Common myeloid progenitor, CD34-positive (primary cell): ENCODE measurements at regions not wholly inside any gene's neighbourhood (a gene's known extent, or its start where the extent isn't known, plus 50 kb on each side); places are given as distances from the start of the nearest gene placed in this dataset.
"Not testable (repeated sequence)": the region's sequence is repeated elsewhere in the genome, so short reads cannot be mapped to it uniquely, and the experiment has no call there.

ENCODE experiments used
- CTCF ChIA-PET: fragments of 350-600 bp; sonication (Branson Sonifier 250); formaldehyde crosslinking; loops from one replicate; lab custom pipeline; 2021; ENCODE audit warnings: antibody characterized with exemption; lab: Charles Lee
- POLR2A ChIA-PET: fragments of 350-600 bp; sonication (Branson Sonifier 250); formaldehyde crosslinking; loops from one replicate; lab custom pipeline; 2021; ENCODE audit warnings: antibody characterized with exemption; lab: Charles Lee
- DNase-seq, 3 donors: peaks; one replicate each; pipeline versions ENCODE4 v3.0.0 to v3.0.0-alpha.2; 2013
- H3K27ac ChIP-seq, 2 experiments: 1 replicate in 1 of 2; 2 replicates in 1 of 2; pipeline ENCODE4 v1.7.0; 2013; ENCODE audit warnings: inconsistent platforms in 2 of 2, low read length in 2 of 2, mild to moderate bottlenecking in 2 of 2, low read depth in 1 of 2, moderate library complexity in 1 of 2; ENCODE audit not compliant: severe bottlenecking in 2 of 2, insufficient read depth in 1 of 2, poor library complexity in 1 of 2
- H3K27me3 ChIP-seq, 5 experiments: replicated peaks in 2 of 5; 1 replicate in 3 of 5; 2 replicates in 2 of 5; pipeline versions ENCODE4 v1.6.1 to v1.7.0; 2013; ENCODE audit warnings: low read length in 4 of 5, mild to moderate bottlenecking in 2 of 5, moderate library complexity in 2 of 5, inconsistent platforms in 1 of 5; ENCODE audit not compliant: insufficient read depth in 5 of 5, control insufficient read depth in 4 of 5
- H3K36me3 ChIP-seq, 4 experiments: 1 replicate in 2 of 4; 2 replicates in 2 of 4; pipeline versions ENCODE4 v1.6.1 to v1.7.0; 2013; ENCODE audit warnings: low read length in 3 of 4, control low read depth in 1 of 4, mild to moderate bottlenecking in 1 of 4; ENCODE audit not compliant: control insufficient read depth in 4 of 4, insufficient read depth in 4 of 4
- H3K4me1 ChIP-seq, 4 experiments: 1 replicate in 3 of 4; 2 replicates in 1 of 4; pipeline versions ENCODE4 v1.6.1 to v1.7.1; 2013; ENCODE audit warnings: low read length in 3 of 4, mild to moderate bottlenecking in 3 of 4, control low read depth in 1 of 4, inconsistent platforms in 1 of 4, moderate library complexity in 1 of 4; ENCODE audit not compliant: control insufficient read depth in 4 of 4, insufficient read depth in 4 of 4; ENCODE audit errors: control extremely low read depth in 1 of 4
- H3K4me3 ChIP-seq, 7 experiments: 1 replicate in 4 of 7; 2 replicates in 3 of 7; pipeline versions ENCODE4 v1.5.1 to v1.7.0; 2013; ENCODE audit warnings: mild to moderate bottlenecking in 7 of 7, low read length in 6 of 7, moderate library complexity in 6 of 7, inconsistent platforms in 2 of 7, low read depth in 2 of 7, control low read depth in 1 of 7; ENCODE audit not compliant: insufficient read depth in 4 of 7, control insufficient read depth in 1 of 7; ENCODE audit errors: extremely low read depth in 1 of 7
- H3K9me3 ChIP-seq, 5 experiments: 1 replicate in 4 of 5; 2 replicates in 1 of 5; pipeline versions ENCODE4 v1.6.1 to v1.7.1; 2013; ENCODE audit warnings: low read length in 4 of 5, mild to moderate bottlenecking in 2 of 5, inconsistent platforms in 1 of 5, low read depth in 1 of 5, moderate library complexity in 1 of 5; ENCODE audit not compliant: control insufficient read depth in 4 of 5, insufficient read depth in 2 of 5; ENCODE audit errors: control extremely low read depth in 1 of 5
- WGBS: methylation state at CpG from one replicate; pipeline ENCODE4 v1.1.5; 2013; ENCODE audit not compliant: insufficient coverage; 5-methylcytosine and 5-hydroxymethylcytosine counted together

- POLR2A ChIA-PET: no interaction called here
- 69% methylated on average over 2 of the region's 4 CpGs for WGBS
These were observed 85.9 kb upstream of the PRSS16 start for GRCh38 chr6:27161603-27161945.

GRCh38 chr6:27161946-27162603 lies 85.4 kb upstream of the PRSS16 start:
- POLR2A ChIA-PET: no interaction called here

More at GRCh38 chr6:27161603-27161945, 85.9 kb upstream of the PRSS16 start:
- Histone ChIP-seq H3K27me3 (no peaks in the 10 kb centered on the region), H3K4me3 (no peak overlapping the region), H3K4me1 (peaks cover 0 to 11% (median 9%) of the 10 kb centered on the region in 4 experiments), H3K9me3 (no peaks in the 10 kb centered on the region), H3K36me3 (no peaks in the 10 kb centered on the region), H3K27ac (no peak overlapping the region)
- no peak for DNase-seq
- CTCF ChIA-PET: interaction anchor here (1.0 to 3.0 kb wide), 5 partner anchors 11 to 591 kb away, joined by 3 to 15 read pairs (median 3); no protein-coding TSS in a partner anchor

GRCh38 chr6:27163834-27164233 lies 83.7 kb upstream of the PRSS16 start:
- no peaks in the 10 kb centered on the region for H3K27me3 ChIP-seq
- ChIA-PET CTCF (interaction anchor here (1.1 to 1.5 kb wide), 4 partner anchors 22 to 631 kb away, joined by 3 to 4 read pairs (median 3); no protein-coding TSS in a partner anchor), POLR2A (interaction anchor here (0.7 kb wide), 1 partner anchor 31 kb away, joined by 4 read pairs; no protein-coding TSS in a partner anchor)
- H3K36me3 ChIP-seq: no peaks in the 10 kb centered on the region
- H3K27ac ChIP-seq: no peak overlapping the region
- H3K9me3 ChIP-seq: no peaks in the 10 kb centered on the region
- DNase-seq: peak in 1 of 3 donors; percentile 27
- H3K4me1 ChIP-seq: no peaks in the 10 kb centered on the region
- H3K4me3 ChIP-seq: no peak overlapping the region

More at GRCh38 chr6:27161946-27162603, 85.4 kb upstream of the PRSS16 start:
- Histone ChIP-seq H3K27ac (no peak overlapping the region), H3K9me3 (no peaks in the 10 kb centered on the region), H3K4me3 (peak overlapping the region in 1 of 7 experiments; percentile 38), H3K4me1 (peaks cover 0 to 8% (median 6%) of the 10 kb centered on the region in 4 experiments), H3K27me3 (no peaks in the 10 kb centered on the region), H3K36me3 (no peaks in the 10 kb centered on the region)
- peak; percentile 69 to 89 (median 81) for DNase-seq
- WGBS: 59% methylated on average over 2 of the region's 9 CpGs
- CTCF ChIA-PET: interaction anchor here (0.6 to 1.3 kb wide), 8 partner anchors 8 to 648 kb away, joined by 3 to 6 read pairs (median 3); a partner anchor contains a TSS

- ChIA-PET CTCF (no interaction called here), POLR2A (no interaction called here)
- Histone ChIP-seq H3K36me3 (no peaks in the 10 kb centered on the region), H3K27ac (no peak overlapping the region), H3K9me3 (peaks cover 0 to 8% (median 0%) of the 10 kb centered on the region in 5 experiments), H3K27me3 (no peaks in the 10 kb centered on the region), H3K4me3 (no peak overlapping the region), H3K4me1 (no peaks in the 10 kb centered on the region)
- DNase-seq: no peak
- WGBS: no CpG with 5 or more reads among the region's 2 CpGs
These were observed 79.4 kb upstream of the PRSS16 start for GRCh38 chr6:27168108-27168507.

- Histone ChIP-seq H3K27ac (no peak overlapping the region), H3K9me3 (peaks cover 0 to 8% (median 0%) of the 10 kb centered on the region in 5 experiments), H3K4me1 (no peaks in the 10 kb centered on the region), H3K36me3 (no peaks in the 10 kb centered on the region), H3K27me3 (no peaks in the 10 kb centered on the region), H3K4me3 (no peak overlapping the region)
- POLR2A ChIA-PET: no interaction called here
- CTCF ChIA-PET: interaction anchor here (0.6 kb wide), 1 partner anchor 8 kb away, joined by 3 read pairs; no protein-coding TSS in a partner anchor
- WGBS: 89% methylated on average over 3 of the region's 5 CpGs
- no peak for DNase-seq
These were observed 78.7 kb upstream of the PRSS16 start for GRCh38 chr6:27168586-27169443.

GRCh38 chr6:27172524-27173231 lies 74.8 kb upstream of the PRSS16 start:
- POLR2A ChIA-PET: interaction anchor here (0.6 kb wide), 1 partner anchor 8 kb away, joined by 4 read pairs; no protein-coding TSS in a partner anchor
- DNase-seq, H3K9me3 ChIP-seq, H3K27ac ChIP-seq, H3K4me3 ChIP-seq, H3K4me1 ChIP-seq, H3K36me3 ChIP-seq, CTCF ChIA-PET, H3K27me3 ChIP-seq: not testable (repeated sequence)
- 94% methylated on average over 12 of the region's 19 CpGs for WGBS
